ENCODE measurements at regions not wholly inside any gene's neighbourhood (a gene's known extent, or its start where the extent isn't known, plus 50 kb on each side); places are given as distances from the start of the nearest gene placed in this dataset.

DNA sequence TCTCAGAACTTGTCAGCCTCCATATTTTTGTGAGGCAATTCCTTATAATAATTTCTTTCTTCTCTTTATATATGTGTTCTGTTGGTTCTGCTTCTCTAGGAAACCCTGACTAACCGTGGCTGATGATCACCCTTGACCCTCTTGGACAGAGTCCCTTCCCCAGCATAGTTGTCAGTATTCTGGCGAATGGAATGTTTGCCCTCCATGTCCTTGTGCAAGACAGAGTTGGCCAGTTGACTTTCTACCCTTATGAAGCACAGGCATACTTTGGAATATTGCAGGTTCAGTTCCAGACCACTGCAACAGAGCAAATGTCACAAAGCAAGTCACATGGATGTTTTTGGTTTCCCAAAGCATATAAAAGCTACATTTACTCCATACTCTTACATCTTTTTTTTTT, 297.7 kb upstream of the SHH start:
- H3K4me1 ChIP-seq: no peaks in the 10 kb centered on the region
- DNase-seq: no peak
- H3K9me3 ChIP-seq: peaks cover 0 to 4% (median 0%) of the 10 kb centered on the region in 8 donors
- no peaks in the 10 kb centered on the region for H3K36me3 ChIP-seq
- H3K4me3 ChIP-seq: no peak overlapping the region
- 62 to 87% (median 77%) methylated on average over 2 of the region's 2 CpGs for WGBS, 5 donors
- no peak overlapping the region for H3K27ac ChIP-seq
- peaks cover 0 to 2% (median 0%) of the 10 kb centered on the region in 7 donors for H3K27me3 ChIP-seq (replicated peaks in 1 of 7)
- TF ChIP-seq, protein P1, sequence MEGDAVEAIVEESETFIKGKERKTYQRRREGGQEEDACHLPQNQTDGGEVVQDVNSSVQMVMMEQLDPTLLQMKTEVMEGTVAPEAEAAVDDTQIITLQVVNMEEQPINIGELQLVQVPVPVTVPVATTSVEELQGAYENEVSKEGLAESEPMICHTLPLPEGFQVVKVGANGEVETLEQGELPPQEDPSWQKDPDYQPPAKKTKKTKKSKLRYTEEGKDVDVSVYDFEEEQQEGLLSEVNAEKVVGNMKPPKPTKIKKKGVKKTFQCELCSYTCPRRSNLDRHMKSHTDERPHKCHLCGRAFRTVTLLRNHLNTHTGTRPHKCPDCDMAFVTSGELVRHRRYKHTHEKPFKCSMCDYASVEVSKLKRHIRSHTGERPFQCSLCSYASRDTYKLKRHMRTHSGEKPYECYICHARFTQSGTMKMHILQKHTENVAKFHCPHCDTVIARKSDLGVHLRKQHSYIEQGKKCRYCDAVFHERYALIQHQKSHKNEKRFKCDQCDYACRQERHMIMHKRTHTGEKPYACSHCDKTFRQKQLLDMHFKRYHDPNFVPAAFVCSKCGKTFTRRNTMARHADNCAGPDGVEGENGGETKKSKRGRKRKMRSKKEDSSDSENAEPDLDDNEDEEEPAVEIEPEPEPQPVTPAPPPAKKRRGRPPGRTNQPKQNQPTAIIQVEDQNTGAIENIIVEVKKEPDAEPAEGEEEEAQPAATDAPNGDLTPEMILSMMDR (IDR thresholded peaks at IDR 0.05 in 8 of 11, conservative IDR thresholded peaks at IDR 0.05 in 3 of 11): no peak
- TF ChIP-seq POLR2A (IDR thresholded peaks at IDR 0.05): no peak
- TF ChIP-seq POLR2AphosphoS5 (IDR thresholded peaks at IDR 0.05): no peak
- intact Hi-C loops (cut with DNase I; ENCODE audit: low total_unique reads): no loop called here

GRCh38 chr7:156109076-156109475, 296.8 kb upstream of the SHH start:
- 89 to 96% (median 95%) methylated on average over 8 of the region's 8 CpGs for WGBS, 5 donors
- Histone ChIP-seq H3K4me3 (no peak overlapping the region), H3K4me1 (no peaks in the 10 kb centered on the region), H3K27me3 (replicated peaks in 1 of 7) (peaks cover 0 to 6% (median 0%) of the 10 kb centered on the region in 7 donors), H3K36me3 (no peaks in the 10 kb centered on the region), H3K9me3 (peaks cover 0 to 4% (median 0%) of the 10 kb centered on the region in 8 donors), H3K27ac (no peak overlapping the region)
- no peak for DNase-seq
- no peak for TF ChIP-seq POLR2A (IDR thresholded peaks at IDR 0.05)
- TF ChIP-seq POLR2AphosphoS5 (IDR thresholded peaks at IDR 0.05): no peak
- TF ChIP-seq, protein P1 (IDR thresholded peaks at IDR 0.05 in 8 of 11, conservative IDR thresholded peaks at IDR 0.05 in 3 of 11): no peak
- intact Hi-C loops (cut with DNase I; ENCODE audit: low total_unique reads): no loop called here

DNA sequence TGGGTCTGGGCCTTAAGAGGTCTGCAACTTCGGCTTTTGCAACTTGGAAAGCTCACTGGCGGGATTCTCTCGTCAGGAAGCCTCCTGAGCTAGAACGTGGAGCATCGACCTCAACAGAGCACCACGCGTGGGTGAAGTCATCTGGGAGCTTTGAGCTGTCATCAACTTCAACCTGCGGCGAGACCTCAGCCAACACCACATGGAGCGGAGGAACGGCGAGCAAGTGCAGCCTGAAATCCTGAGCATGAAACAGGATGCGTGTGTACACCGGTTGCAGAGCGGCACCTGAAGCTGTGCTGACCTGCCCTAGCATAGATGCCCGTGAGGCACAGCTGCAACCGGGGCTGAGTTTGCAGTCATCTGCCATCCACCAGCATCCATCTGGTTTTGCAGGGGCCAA, 295.7 kb upstream of the SHH start:
- WGBS, 5 donors: 82 to 93% (median 91%) methylated on average over 15 to 17 of the region's 17 CpGs
- Histone ChIP-seq H3K9me3 (peaks cover 0 to 4% (median 0%) of the 10 kb centered on the region in 8 donors), H3K4me3 (no peak overlapping the region), H3K36me3 (no peaks in the 10 kb centered on the region), H3K4me1 (no peaks in the 10 kb centered on the region), H3K27ac (no peak overlapping the region), H3K27me3 (replicated peaks in 1 of 7) (peaks cover 0 to 6% (median 0%) of the 10 kb centered on the region in 7 donors)
- intact Hi-C loops (cut with DNase I; ENCODE audit: low total_unique reads): no loop called here
- TF ChIP-seq POLR2AphosphoS5 (IDR thresholded peaks at IDR 0.05): no peak
- TF ChIP-seq, protein P1 (IDR thresholded peaks at IDR 0.05 in 8 of 11, conservative IDR thresholded peaks at IDR 0.05 in 3 of 11): no peak
- no peak for TF ChIP-seq POLR2A (IDR thresholded peaks at IDR 0.05)
- no peak for DNase-seq

- H3K36me3 ChIP-seq: no peaks in the 10 kb centered on the region
- DNase-seq: no peak
- H3K27ac ChIP-seq: no peak overlapping the region
- peaks cover 0 to 6% (median 0%) of the 10 kb centered on the region in 7 donors for H3K27me3 ChIP-seq (replicated peaks in 1 of 7)
- no peaks in the 10 kb centered on the region for H3K4me1 ChIP-seq
- H3K9me3 ChIP-seq: peaks cover 0 to 4% (median 0%) of the 10 kb centered on the region in 8 donors
- H3K4me3 ChIP-seq: no peak overlapping the region
- WGBS, 5 donors: 76 to 93% (median 86%) methylated on average over 9 of the region's 9 CpGs
- intact Hi-C loops (cut with DNase I; ENCODE audit: low total_unique reads): no loop called here
- TF ChIP-seq POLR2A (IDR thresholded peaks at IDR 0.05): no peak
- no peak for TF ChIP-seq POLR2AphosphoS5 (IDR thresholded peaks at IDR 0.05)
- TF ChIP-seq, protein P1 (IDR thresholded peaks at IDR 0.05 in 8 of 11, conservative IDR thresholded peaks at IDR 0.05 in 3 of 11): no peak
Observed at GRCh38 chr7:156106107-156106426, 293.8 kb upstream of the SHH start.
